ENCODE measurements at regions not wholly inside any gene's neighbourhood (a gene's known extent, or its start where the extent isn't known, plus 50 kb on each side); places are given as distances from the start of the nearest gene placed in this dataset.

DNA sequence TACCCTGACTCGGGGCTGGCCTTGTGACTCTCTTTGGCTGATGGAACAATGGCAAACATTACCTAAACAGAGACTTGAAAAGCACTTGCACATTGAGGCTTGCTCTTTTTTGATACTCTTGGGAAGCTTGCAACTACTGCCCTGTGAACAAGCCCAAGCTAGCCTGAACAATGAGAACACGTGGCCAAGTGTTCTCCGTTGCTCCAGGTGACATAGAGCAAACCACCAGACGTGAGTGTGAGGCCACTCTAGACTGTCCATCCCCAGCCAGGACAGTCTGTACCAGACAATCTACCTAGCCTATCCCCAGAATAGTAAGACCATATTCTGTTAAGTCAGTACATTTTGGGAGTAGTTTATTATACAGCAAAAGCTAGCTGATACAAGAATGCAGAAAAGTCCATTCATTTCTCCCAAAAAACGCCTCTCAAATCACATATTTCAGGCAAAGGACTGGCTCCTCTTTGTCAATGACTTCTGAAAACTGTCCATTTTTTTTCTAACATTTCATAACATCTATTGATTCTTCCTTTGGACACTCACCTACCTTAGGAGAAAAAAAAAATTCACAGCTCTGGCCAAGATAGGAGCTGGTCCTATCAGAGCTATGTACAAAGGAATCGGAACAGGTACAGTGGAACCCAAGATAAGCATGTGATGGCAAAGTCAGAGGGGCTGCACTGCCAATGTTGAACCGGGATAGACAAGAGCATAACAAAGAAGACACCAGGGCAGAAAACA is 142.1 kb upstream of the PKDCC start:
- TF ChIP-seq EZH2 (IDR thresholded peaks at IDR 0.05) = no peak
- TF ChIP-seq, protein P1, sequence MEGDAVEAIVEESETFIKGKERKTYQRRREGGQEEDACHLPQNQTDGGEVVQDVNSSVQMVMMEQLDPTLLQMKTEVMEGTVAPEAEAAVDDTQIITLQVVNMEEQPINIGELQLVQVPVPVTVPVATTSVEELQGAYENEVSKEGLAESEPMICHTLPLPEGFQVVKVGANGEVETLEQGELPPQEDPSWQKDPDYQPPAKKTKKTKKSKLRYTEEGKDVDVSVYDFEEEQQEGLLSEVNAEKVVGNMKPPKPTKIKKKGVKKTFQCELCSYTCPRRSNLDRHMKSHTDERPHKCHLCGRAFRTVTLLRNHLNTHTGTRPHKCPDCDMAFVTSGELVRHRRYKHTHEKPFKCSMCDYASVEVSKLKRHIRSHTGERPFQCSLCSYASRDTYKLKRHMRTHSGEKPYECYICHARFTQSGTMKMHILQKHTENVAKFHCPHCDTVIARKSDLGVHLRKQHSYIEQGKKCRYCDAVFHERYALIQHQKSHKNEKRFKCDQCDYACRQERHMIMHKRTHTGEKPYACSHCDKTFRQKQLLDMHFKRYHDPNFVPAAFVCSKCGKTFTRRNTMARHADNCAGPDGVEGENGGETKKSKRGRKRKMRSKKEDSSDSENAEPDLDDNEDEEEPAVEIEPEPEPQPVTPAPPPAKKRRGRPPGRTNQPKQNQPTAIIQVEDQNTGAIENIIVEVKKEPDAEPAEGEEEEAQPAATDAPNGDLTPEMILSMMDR (IDR thresholded peaks at IDR 0.05) = no peak

Measured in neural progenitor cell (in vitro differentiated cells).